RCC 7860 (cell line): ENCODE measurements at regions not wholly inside any gene's neighbourhood (a gene's known extent, or its start where the extent isn't known, plus 50 kb on each side); places are given as distances from the start of the nearest gene placed in this dataset.
"Not testable (repeated sequence)": the region's sequence is repeated elsewhere in the genome, so short reads cannot be mapped to it uniquely, and the experiment has no call there.

Source experiments
- DNase-seq: peaks from one replicate; pipeline ENCODE4 v3.0.0-alpha.2; 2015; ENCODE audit warnings: low spot score
- FAIRE-seq: peaks from 2 replicates; lab custom pipeline; 2012; peaks lifted over from hg19 to GRCh38; lab: Jason Lieb, UNC

- DNase-seq (no peak), FAIRE-seq (no peak)
Measured at GRCh38 chr18:26654616-26655524, 106.5 kb upstream of the KCTD1 start.

GRCh38 chr18:26653943-26654615, 105.7 kb upstream of the KCTD1 start:
- no peak for FAIRE-seq
- DNase-seq, result no peak

GRCh38 chr18:26652501-26652900, 104.1 kb upstream of the KCTD1 start:
- DNase-seq (no peak), FAIRE-seq (no peak)

GRCh38 chr18:26650310-26651268, 102.2 kb upstream of the KCTD1 start:
- no peak for FAIRE-seq
- DNase-seq, result no peak

GRCh38 chr18:26649193-26649543, 100.8 kb upstream of the KCTD1 start:
- FAIRE-seq, result no peak
- no peak for DNase-seq

- FAIRE-seq (no peak), DNase-seq (no peak)
Measured at GRCh38 chr18:26648509-26649192, 100.3 kb upstream of the KCTD1 start.

GRCh38 chr18:26646901-26647300, 98.5 kb upstream of the KCTD1 start:
- FAIRE-seq (no peak), DNase-seq (no peak)

- no peak for FAIRE-seq
- no peak for DNase-seq
Measured at GRCh38 chr18:26642440-26643348, 94.3 kb upstream of the KCTD1 start.

- FAIRE-seq (no peak), DNase-seq (no peak)
Measured at GRCh38 chr18:26640541-26640940, 92.2 kb upstream of the KCTD1 start.

- FAIRE-seq (no peak), DNase-seq (no peak)
Measured at GRCh38 chr18:26639149-26639548, 90.8 kb upstream of the KCTD1 start.

GRCh38 chr18:26637983-26638382, 89.6 kb upstream of the KCTD1 start:
- FAIRE-seq (no peak), DNase-seq (no peak)

- FAIRE-seq (no peak), DNase-seq (no peak)
Measured at GRCh38 chr18:26637324-26637723, 89.0 kb upstream of the KCTD1 start.

GRCh38 chr18:26635466-26635865, 87.1 kb upstream of the KCTD1 start:
- FAIRE-seq (no peak), DNase-seq (no peak)

GRCh38 chr18:26634631-26635030, 86.3 kb upstream of the KCTD1 start:
- DNase-seq (no peak), FAIRE-seq (no peak)

- DNase-seq, result no peak
- FAIRE-seq, result no peak
Measured at GRCh38 chr18:26631135-26631534, 82.8 kb upstream of the KCTD1 start.

GRCh38 chr18:26630596-26630995, 82.2 kb upstream of the KCTD1 start:
- no peak for FAIRE-seq
- no peak for DNase-seq

GRCh38 chr18:26628017-26628416, 79.7 kb upstream of the KCTD1 start:
- DNase-seq, result no peak
- no peak for FAIRE-seq

- no peak for FAIRE-seq
- DNase-seq, result no peak
Measured at GRCh38 chr18:26624443-26624842, 76.1 kb upstream of the KCTD1 start.

GRCh38 chr18:26623314-26623713, 75.0 kb upstream of the KCTD1 start:
- DNase-seq, FAIRE-seq: not testable (repeated sequence)
